ENCODE measurements at regions not wholly inside any gene's neighbourhood (a gene's known extent, or its start where the extent isn't known, plus 50 kb on each side); places are given as distances from the start of the nearest gene placed in this dataset.

DNA sequence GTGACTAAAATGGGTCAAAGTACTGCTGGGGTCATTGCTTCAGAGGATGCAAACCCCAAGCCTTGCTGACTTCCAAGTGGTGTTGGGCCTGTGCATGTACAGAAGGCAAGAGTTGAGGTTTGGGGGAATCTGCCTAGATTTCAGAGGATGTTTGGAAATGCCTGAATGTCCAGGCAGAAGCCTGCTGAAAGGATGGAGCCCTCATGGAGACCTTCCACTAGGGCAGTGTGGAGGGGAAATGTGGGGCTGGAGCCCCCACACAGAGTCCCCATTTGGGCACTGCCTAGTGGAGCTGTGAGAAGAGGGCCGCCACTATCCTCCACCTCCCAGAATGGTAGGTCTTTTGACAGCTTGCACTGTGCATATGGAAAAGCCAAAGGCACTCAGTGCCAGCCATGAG lies 377.7 kb upstream of the TRPC7 start:
- TF ChIP-seq POLR2AphosphoS5 (IDR thresholded peaks at IDR 0.05; ENCODE audit: low read depth, low read length) (no peak), SIN3A (IDR thresholded peaks at IDR 0.05; ENCODE audit: borderline replicate concordance, insufficient read depth, low read length) (no peak)
